ENCODE measurements at regions not wholly inside any gene's neighbourhood (a gene's known extent, or its start where the extent isn't known, plus 50 kb on each side); places are given as distances from the start of the nearest gene placed in this dataset.

DNA sequence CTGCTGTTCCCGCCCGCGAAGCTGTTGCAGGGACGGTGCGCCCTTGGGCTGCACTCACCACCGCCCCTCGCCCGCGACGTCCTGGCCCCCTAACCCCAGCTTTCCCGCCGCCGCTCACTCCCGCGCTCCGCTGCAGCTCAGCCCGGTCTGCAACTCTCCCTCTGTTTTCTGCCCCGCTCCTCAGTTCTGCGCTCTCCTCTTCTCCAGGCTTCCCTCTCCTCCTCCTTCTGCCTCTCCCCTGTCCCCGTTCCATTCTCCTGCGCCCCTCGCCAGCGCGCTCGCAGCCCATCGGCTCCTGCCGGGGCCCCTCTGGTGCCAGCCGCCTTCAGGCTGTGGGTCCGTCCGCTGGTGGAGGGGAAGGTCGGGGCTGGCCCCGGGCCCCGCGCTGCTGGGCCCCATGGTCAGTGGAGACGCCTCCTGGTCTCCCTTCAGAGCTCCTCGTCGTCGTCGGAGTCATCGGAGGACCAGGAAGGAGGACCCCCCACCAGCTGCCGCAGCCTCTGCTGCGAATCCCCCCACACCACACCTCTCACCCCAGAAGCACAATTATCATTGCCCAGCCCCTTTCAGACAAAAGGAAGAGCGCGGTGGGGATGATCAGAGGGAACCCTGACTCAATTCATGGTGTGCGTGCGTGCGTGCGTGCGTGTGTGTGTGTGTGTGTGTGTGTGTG is 223.2 kb upstream of the FOXF1 start:
- Histone ChIP-seq H3K27me3 (ENCODE audit: control insufficient read depth, insufficient read depth, low read length) (peaks cover 83% of the 10 kb centered on the region), H3K36me3 (ENCODE audit: control insufficient read depth, insufficient read depth, low read length) (no peaks in the 10 kb centered on the region), H3K9me3 (ENCODE audit: control insufficient read depth, low read depth, low read length) (no peaks in the 10 kb centered on the region), H3K27ac (ENCODE audit: low read length) (peak overlapping the region; percentile 63), H3K4me3 (ENCODE audit: low read length) (peak overlapping the region; percentile 43), H3K4me1 (ENCODE audit: control insufficient read depth, insufficient read depth, low read length) (peaks cover under 1% of the 10 kb centered on the region)
- WGBS (ENCODE audit: insufficient coverage, low lambda C conversion rate), result 0% methylated on average over 2 of the region's 49 CpGs
- no peak for DNase-seq

DNA sequence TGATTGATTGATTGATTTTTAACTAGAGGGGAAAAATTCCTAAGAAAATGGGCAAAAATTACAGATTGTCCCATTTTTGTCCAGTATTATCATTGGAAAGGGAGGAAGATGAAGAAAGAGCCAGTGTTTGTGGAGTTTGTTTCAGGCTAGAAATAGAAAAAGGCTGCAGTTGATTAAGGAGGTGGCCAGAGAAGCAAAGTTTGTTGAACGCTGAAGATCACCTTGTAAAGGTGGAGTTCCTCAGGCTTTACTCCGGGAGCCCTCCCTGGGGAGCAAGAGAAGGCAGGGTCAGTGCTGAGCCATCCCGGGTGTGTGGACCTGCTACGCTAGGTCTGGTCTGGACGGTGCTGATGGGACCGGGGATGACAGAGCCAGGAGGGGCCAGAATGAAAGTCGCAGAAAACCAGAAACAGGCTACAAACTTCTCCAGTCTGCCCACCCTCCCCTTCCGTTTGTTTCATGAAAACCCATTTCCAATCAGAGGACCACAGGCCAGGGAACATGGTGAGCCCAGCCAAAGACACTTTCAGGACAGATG is 222.6 kb upstream of the FOXF1 start:
- H3K9me3 ChIP-seq (ENCODE audit: control insufficient read depth, low read depth, low read length), result no peaks in the 10 kb centered on the region
- H3K27me3 ChIP-seq (ENCODE audit: control insufficient read depth, insufficient read depth, low read length), result peaks cover 87% of the 10 kb centered on the region
- no peak for DNase-seq
- H3K4me3 ChIP-seq (ENCODE audit: low read length), result peak overlapping the region; percentile 13
- peak overlapping the region; percentile 63 for H3K27ac ChIP-seq (ENCODE audit: low read length)
- H3K36me3 ChIP-seq (ENCODE audit: control insufficient read depth, insufficient read depth, low read length), result no peaks in the 10 kb centered on the region
- no CpG with 5 or more reads among the region's 8 CpGs for WGBS (ENCODE audit: insufficient coverage, low lambda C conversion rate)
- H3K4me1 ChIP-seq (ENCODE audit: control insufficient read depth, insufficient read depth, low read length), result peaks cover 3% of the 10 kb centered on the region

DNA sequence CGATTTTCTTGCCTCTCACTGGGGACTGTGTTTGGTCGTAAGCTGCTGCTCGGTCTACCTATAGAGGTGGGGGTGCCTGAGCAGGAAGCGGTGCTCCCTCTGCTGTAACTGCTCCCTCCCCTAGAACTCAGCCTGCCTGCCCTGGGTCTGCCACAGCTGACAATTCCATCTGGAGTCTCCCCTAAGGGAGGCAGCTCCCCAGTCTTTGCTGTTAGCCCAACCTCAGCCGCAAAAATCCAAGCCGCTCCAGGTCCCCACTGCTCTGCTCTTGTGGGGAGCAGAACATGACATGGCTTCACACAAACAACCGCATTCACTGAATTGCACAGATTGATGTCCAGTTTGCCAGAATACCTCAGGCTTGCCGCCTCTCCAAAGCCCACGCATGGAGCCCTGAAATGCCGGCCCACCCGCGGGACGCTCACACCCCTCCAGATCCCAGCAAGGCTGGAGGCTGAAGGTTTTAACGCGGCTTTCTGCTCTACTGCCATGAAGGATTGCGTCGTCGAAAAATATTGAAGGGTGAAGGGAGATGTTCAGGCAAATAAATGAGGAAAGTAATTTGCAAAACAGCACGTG is 221.5 kb upstream of the FOXF1 start:
- Histone ChIP-seq H3K4me1 (ENCODE audit: control insufficient read depth, insufficient read depth, low read length) (peaks cover 3% of the 10 kb centered on the region), H3K4me3 (ENCODE audit: low read length) (no peak overlapping the region), H3K36me3 (ENCODE audit: control insufficient read depth, insufficient read depth, low read length) (no peaks in the 10 kb centered on the region), H3K27me3 (ENCODE audit: control insufficient read depth, insufficient read depth, low read length) (peaks cover 83% of the 10 kb centered on the region), H3K9me3 (ENCODE audit: control insufficient read depth, low read depth, low read length) (no peaks in the 10 kb centered on the region), H3K27ac (ENCODE audit: low read length) (peak overlapping the region; percentile 63)
- no peak for DNase-seq
- 33% methylated on average over 3 of the region's 19 CpGs for WGBS (ENCODE audit: insufficient coverage, low lambda C conversion rate)

DNA sequence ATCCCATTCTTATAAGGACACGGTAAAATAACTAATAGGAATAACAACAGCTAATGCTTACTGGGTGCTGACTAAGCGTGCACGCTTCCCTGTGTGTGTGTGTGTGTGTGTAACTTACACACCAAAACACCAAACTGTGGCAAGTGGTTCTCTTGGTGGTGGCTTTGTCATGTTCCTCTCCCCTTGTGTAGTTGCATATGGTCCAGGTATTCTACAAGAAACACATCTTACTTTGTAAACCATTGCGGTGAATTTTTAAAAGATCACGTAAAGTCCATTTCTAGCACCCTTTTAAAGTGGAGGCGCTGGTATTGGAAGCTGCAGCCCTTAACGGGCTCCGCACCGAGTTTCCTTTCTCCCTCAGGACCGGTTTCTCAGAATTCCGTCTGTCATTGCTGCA is 221.0 kb upstream of the FOXF1 start:
- Histone ChIP-seq H3K9me3 (ENCODE audit: control insufficient read depth, low read depth, low read length) (no peaks in the 10 kb centered on the region), H3K27me3 (ENCODE audit: control insufficient read depth, insufficient read depth, low read length) (peaks cover 84% of the 10 kb centered on the region), H3K27ac (ENCODE audit: low read length) (peak overlapping the region; percentile 63), H3K4me1 (ENCODE audit: control insufficient read depth, insufficient read depth, low read length) (peaks cover 3% of the 10 kb centered on the region), H3K36me3 (ENCODE audit: control insufficient read depth, insufficient read depth, low read length) (no peaks in the 10 kb centered on the region), H3K4me3 (ENCODE audit: low read length) (no peak overlapping the region)
- WGBS (ENCODE audit: insufficient coverage, low lambda C conversion rate), result 80% methylated on average over 2 of the region's 11 CpGs
- DNase-seq, result no peak

DNA sequence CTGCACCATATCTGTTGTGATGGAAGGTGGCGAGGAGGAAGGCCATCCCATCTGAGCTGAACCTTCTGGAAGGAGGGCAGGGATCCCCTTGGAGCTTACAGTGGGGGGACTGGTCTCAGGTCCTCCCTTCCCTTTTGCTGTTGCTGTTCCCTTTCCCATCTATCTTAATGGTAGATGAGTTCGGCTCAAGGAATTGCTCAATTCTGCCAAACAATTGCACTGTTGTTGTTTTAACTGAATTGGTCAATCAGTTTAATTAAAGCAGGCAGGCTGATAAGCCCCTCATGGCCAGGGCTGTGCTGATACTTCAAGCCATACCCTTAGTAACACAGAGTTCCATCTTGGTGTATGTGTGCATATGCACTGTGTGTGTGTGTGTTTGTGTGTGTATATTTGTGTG is 220.4 kb upstream of the FOXF1 start:
- no peak overlapping the region for H3K4me3 ChIP-seq (ENCODE audit: low read length)
- WGBS (ENCODE audit: insufficient coverage, low lambda C conversion rate), result no CpG with 5 or more reads among the region's 2 CpGs
- peak overlapping the region; percentile 1 for H3K27ac ChIP-seq (ENCODE audit: low read length)
- DNase-seq, result no peak
- H3K4me1 ChIP-seq (ENCODE audit: control insufficient read depth, insufficient read depth, low read length), result peaks cover 6% of the 10 kb centered on the region
- no peaks in the 10 kb centered on the region for H3K36me3 ChIP-seq (ENCODE audit: control insufficient read depth, insufficient read depth, low read length)
- H3K27me3 ChIP-seq (ENCODE audit: control insufficient read depth, insufficient read depth, low read length), result peaks cover 84% of the 10 kb centered on the region
- no peaks in the 10 kb centered on the region for H3K9me3 ChIP-seq (ENCODE audit: control insufficient read depth, low read depth, low read length)

DNA sequence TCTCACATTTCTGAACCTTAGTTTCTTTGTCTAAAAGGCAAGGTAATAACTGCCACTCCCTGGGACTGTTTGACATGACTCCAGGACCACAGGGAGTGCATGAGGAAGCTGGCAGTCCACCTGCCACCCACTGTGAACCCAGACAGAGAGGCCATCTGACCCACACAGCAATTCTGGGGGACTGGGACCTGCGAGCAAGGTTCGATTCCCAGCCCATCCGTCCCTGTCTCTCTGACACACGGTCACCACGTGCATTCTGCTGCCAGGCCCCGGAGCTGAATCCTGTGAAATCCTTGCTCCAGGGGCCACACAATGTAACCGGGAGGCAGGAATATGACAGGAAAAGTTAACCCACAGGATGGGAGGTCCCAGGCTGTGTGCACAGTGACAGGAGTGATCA is 218.8 kb upstream of the FOXF1 start:
- Histone ChIP-seq H3K27ac (ENCODE audit: low read length) (peak overlapping the region; percentile 87), H3K4me1 (ENCODE audit: control insufficient read depth, insufficient read depth, low read length) (peaks cover 8% of the 10 kb centered on the region), H3K4me3 (ENCODE audit: low read length) (no peak overlapping the region), H3K36me3 (ENCODE audit: control insufficient read depth, insufficient read depth, low read length) (no peaks in the 10 kb centered on the region), H3K9me3 (ENCODE audit: control insufficient read depth, low read depth, low read length) (no peaks in the 10 kb centered on the region), H3K27me3 (ENCODE audit: control insufficient read depth, insufficient read depth, low read length) (peaks cover 83% of the 10 kb centered on the region)
- DNase-seq, result no peak
- WGBS (ENCODE audit: insufficient coverage, low lambda C conversion rate), result no CpG with 5 or more reads among the region's 7 CpGs

DNA sequence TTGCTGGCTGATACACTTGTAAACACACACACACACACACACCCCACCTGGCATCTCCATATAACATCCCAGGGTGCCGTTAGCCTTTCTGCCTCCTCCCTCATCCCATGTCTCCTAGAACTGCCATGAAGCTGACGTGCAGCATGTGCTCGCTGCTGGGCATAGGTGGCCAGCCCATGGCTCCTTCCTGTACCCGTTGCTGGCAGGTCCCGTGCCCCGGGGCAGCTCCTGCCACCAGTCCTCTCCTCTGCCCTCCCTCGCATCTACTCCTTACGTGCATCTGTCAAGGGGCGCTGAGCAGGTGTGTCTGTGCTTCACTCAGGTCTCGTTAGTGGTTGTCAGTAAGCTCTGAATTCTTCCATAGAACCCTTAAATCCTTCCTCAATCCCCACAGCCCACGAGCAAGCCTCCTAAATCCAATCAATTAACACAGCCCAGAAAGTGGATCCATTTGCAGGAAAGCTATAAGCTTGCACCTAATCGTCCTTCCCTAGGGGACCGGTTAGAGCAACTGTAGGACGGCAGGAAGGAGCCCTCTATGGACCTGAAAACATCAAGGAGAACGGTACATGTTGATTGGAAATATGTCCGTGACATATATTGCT is 218.1 kb upstream of the FOXF1 start:
- H3K4me3 ChIP-seq (ENCODE audit: low read length), result no peak overlapping the region
- no peak for DNase-seq
- WGBS (ENCODE audit: insufficient coverage, low lambda C conversion rate), result no CpG with 5 or more reads among the region's 16 CpGs
- H3K27me3 ChIP-seq (ENCODE audit: control insufficient read depth, insufficient read depth, low read length), result peaks cover 83% of the 10 kb centered on the region
- peak overlapping the region; percentile 87 for H3K27ac ChIP-seq (ENCODE audit: low read length)
- H3K4me1 ChIP-seq (ENCODE audit: control insufficient read depth, insufficient read depth, low read length), result peaks cover 8% of the 10 kb centered on the region
- no peaks in the 10 kb centered on the region for H3K36me3 ChIP-seq (ENCODE audit: control insufficient read depth, insufficient read depth, low read length)
- H3K9me3 ChIP-seq (ENCODE audit: control insufficient read depth, low read depth, low read length), result no peaks in the 10 kb centered on the region

DNA sequence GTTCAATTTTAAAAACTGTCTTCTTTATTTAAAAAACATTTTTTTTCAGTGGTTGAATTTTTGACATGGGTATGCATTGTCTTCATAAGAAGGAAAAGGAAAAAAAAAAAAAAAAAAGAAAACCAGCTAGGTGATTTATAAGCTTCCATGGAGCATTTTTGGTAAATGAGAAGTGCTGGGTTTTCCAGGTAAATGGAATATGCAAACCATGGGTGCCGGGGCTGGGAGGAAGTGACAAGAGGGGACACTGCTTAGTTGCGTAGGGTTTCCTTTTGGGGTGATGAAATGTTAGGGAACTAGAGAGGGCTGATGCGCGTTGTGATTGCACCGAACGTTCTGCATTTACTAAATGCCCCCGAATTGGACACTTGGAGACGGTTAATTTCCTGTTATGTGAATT is 217.4 kb upstream of the FOXF1 start:
- no peak for DNase-seq
- Histone ChIP-seq H3K27ac (ENCODE audit: low read length) (peak overlapping the region; percentile 87), H3K9me3 (ENCODE audit: control insufficient read depth, low read depth, low read length) (no peaks in the 10 kb centered on the region), H3K36me3 (ENCODE audit: control insufficient read depth, insufficient read depth, low read length) (no peaks in the 10 kb centered on the region), H3K4me1 (ENCODE audit: control insufficient read depth, insufficient read depth, low read length) (peaks cover 12% of the 10 kb centered on the region), H3K4me3 (ENCODE audit: low read length) (no peak overlapping the region), H3K27me3 (ENCODE audit: control insufficient read depth, insufficient read depth, low read length) (peaks cover 83% of the 10 kb centered on the region)
- WGBS (ENCODE audit: insufficient coverage, low lambda C conversion rate), result no CpG with 5 or more reads among the region's 8 CpGs

DNA sequence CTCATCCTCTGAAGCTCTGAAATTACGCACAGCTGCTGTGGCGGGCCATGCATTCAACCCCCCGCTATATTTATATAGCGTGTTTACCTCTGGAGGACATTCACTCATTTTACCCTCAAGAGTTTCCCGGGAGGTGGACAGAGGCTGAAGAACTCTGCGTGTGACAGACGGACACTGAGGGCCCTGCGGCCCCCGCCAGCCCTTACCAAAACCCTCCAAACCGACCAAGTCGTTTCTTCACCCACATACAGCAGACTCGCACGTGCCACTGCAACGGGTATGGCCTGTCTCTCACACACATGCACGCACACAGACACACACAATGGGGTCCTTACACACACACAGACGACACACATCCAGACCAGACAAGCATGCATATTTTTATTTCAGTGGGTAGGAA is 216.4 kb upstream of the FOXF1 start:
- no peak for DNase-seq
- peaks cover 81% of the 10 kb centered on the region for H3K27me3 ChIP-seq (ENCODE audit: control insufficient read depth, insufficient read depth, low read length)
- H3K27ac ChIP-seq (ENCODE audit: low read length), result peak overlapping the region; percentile 87

DNA sequence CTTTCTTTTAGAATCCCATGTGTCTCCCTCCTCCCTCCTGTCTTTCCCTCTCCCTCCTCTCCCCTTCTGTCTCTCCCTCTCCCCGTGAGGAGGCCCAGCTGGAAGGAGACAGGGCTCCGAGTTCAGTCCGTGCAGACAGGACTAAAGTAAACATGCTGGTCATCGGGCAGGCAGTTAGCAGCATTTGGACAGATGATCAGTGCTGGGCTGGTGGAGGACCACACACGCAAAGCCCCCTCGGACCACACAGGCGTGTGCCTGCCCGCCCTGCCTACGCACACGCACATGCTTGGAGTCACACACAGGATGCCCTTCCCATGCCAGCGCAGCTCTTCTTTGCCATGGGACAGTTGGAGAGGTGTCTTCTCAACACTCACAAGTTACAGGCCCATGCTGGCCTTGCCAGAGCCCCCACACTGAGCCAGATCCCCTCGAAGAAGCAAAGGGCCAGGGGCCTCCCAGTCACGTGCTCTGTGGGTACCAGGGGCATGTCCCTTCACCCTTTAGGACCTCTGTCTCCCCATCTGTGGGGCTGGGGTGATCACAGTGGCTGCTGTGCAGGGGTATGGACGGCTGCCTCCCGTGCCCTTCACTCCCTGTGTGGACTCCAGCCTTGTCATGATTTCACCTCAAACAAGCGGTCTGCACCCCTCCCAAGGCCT is 215.7 kb upstream of the FOXF1 start:
- Histone ChIP-seq H3K27me3 (ENCODE audit: control insufficient read depth, insufficient read depth, low read length) (peaks cover 80% of the 10 kb centered on the region), H3K27ac (ENCODE audit: low read length) (peak overlapping the region; percentile 87), H3K36me3 (ENCODE audit: control insufficient read depth, insufficient read depth, low read length) (no peaks in the 10 kb centered on the region), H3K4me3 (ENCODE audit: low read length) (no peak overlapping the region), H3K4me1 (ENCODE audit: control insufficient read depth, insufficient read depth, low read length) (peaks cover 12% of the 10 kb centered on the region), H3K9me3 (ENCODE audit: control insufficient read depth, low read depth, low read length) (no peaks in the 10 kb centered on the region)
- DNase-seq, result peak; percentile 65 to 68
- WGBS (ENCODE audit: insufficient coverage, low lambda C conversion rate), result no CpG with 5 or more reads among the region's 16 CpGs

More for the DNA sequence above, 216.4 kb upstream of the FOXF1 start:
- peaks cover 12% of the 10 kb centered on the region for H3K4me1 ChIP-seq (ENCODE audit: control insufficient read depth, insufficient read depth, low read length)
- WGBS (ENCODE audit: insufficient coverage, low lambda C conversion rate), result no CpG with 5 or more reads among the region's 16 CpGs
- no peaks in the 10 kb centered on the region for H3K9me3 ChIP-seq (ENCODE audit: control insufficient read depth, low read depth, low read length)
- H3K36me3 ChIP-seq (ENCODE audit: control insufficient read depth, insufficient read depth, low read length), result no peaks in the 10 kb centered on the region
- no peak overlapping the region for H3K4me3 ChIP-seq (ENCODE audit: low read length)
